Suprapubic skin (tissue), 3 donors: ENCODE measurements at regions not wholly inside any gene's neighbourhood (a gene's known extent, or its start where the extent isn't known, plus 50 kb on each side); places are given as distances from the start of the nearest gene placed in this dataset.

ENCODE experiments used
- CTCF ChIP-seq, 2 donors: fragments of 200-600 bp in 1 of 2; fragments of 450-650 bp in 1 of 2; sonication (generic) in 1 of 2; IDR thresholded peaks; one replicate each; pipeline ENCODE4 v1.5.1; 2016 to 2019; ENCODE audit warnings: antibody characterized with exemption in 2 of 2, mild to moderate bottlenecking in 1 of 2, moderate library complexity in 1 of 2
- POLR2A ChIP-seq, 2 donors: fragments of 450-650 bp; IDR thresholded peaks; one replicate each; pipeline ENCODE4 v1.6.1; 2017; ENCODE audit warnings: antibody characterized with exemption in 2 of 2, mild to moderate bottlenecking in 2 of 2, moderate library complexity in 2 of 2

- no peak for TF ChIP-seq POLR2A (IDR thresholded peaks at IDR 0.05)
- no peak for TF ChIP-seq CTCF (IDR thresholded peaks at IDR 0.05)
Observed at GRCh38 chr16:9518051-9518450, 426.6 kb downstream of the HAPSTR1 start.
